Spleen (tissue), 11 donors: ENCODE measurements at regions not wholly inside any gene's neighbourhood (a gene's known extent, or its start where the extent isn't known, plus 50 kb on each side); places are given as distances from the start of the nearest gene placed in this dataset.
"Not testable (repeated sequence)": the region's sequence is repeated elsewhere in the genome, so short reads cannot be mapped to it uniquely, and the experiment has no call there.

ENCODE experiments used
- DNase-seq: peaks from one replicate; pipeline ENCODE4 v3.0.0-alpha.2; 2020
- H3K27ac ChIP-seq, 8 donors: fragments of 200-600 bp; sonication (generic) in 7 of 8; 1 replicate in 4 of 8; 2 replicates in 4 of 8; pipeline versions ENCODE4 v1.5.0 to v1.8.0; 2016 to 2021; ENCODE audit warnings: inconsistent platforms in 4 of 8, mild to moderate bottlenecking in 4 of 8, moderate library complexity in 1 of 8
- H3K27me3 ChIP-seq, 7 donors: fragments of 200-600 bp; sonication (generic) in 6 of 7; replicated peaks in 1 of 7; 1 replicate in 4 of 7; 2 replicates in 3 of 7; pipeline versions ENCODE4 v1.5.0 to v1.8.0; 2016 to 2021; ENCODE audit warnings: inconsistent platforms in 3 of 7, mild to moderate bottlenecking in 1 of 7
- H3K36me3 ChIP-seq, 6 donors: fragments of 200-600 bp; sonication (generic) in 5 of 6; 1 replicate in 4 of 6; 2 replicates in 2 of 6; pipeline versions ENCODE4 v1.5.0 to v1.8.0; 2016 to 2021; ENCODE audit warnings: inconsistent platforms in 2 of 6
- H3K4me1 ChIP-seq, 6 donors: fragments of 200-600 bp; sonication (generic) in 5 of 6; 1 replicate in 3 of 6; 2 replicates in 3 of 6; pipeline versions ENCODE4 v1.5.0 to v1.8.0; 2016 to 2021; ENCODE audit warnings: inconsistent platforms in 3 of 6
- H3K4me3 ChIP-seq, 8 donors: fragments of 200-600 bp; sonication (generic) in 7 of 8; 1 replicate in 4 of 8; 2 replicates in 4 of 8; pipeline versions ENCODE4 v1.5.0 to v1.8.0; 2016 to 2021; ENCODE audit warnings: inconsistent platforms in 4 of 8, mild to moderate bottlenecking in 4 of 8, moderate library complexity in 2 of 8
- H3K9me3 ChIP-seq, 8 donors: fragments of 200-600 bp; sonication (generic) in 7 of 8; 1 replicate in 4 of 8; 2 replicates in 4 of 8; pipeline versions ENCODE4 v1.5.0 to v1.8.0; 2016 to 2021; ENCODE audit warnings: inconsistent platforms in 4 of 8
- CTCF ChIP-seq, 11 experiments: fragments of 200-600 bp in 7 of 11; fragments of 450-650 bp in 4 of 11; sonication (generic) in 4 of 11; IDR thresholded peaks in 8 of 11; conservative IDR thresholded peaks in 3 of 11; 1 replicate in 7 of 11; 2 replicates in 4 of 11; pipeline versions ENCODE4 v1.4.0 to v1.8.0; 2016 to 2021; ENCODE audit warnings: antibody characterized with exemption in 11 of 11, inconsistent platforms in 4 of 11, mild to moderate bottlenecking in 1 of 11
- POLR2A ChIP-seq, 3 donors: fragments of 450-650 bp; IDR thresholded peaks; one replicate each; pipeline ENCODE4 v1.5.1; 2017; ENCODE audit warnings: antibody characterized with exemption in 3 of 3, mild to moderate bottlenecking in 1 of 3
- POLR2AphosphoS5 ChIP-seq, 3 donors: sonication (generic); formaldehyde crosslinking; IDR thresholded peaks; one replicate each; pipeline ENCODE4 v1.5.1; 2017; ENCODE audit warnings: antibody characterized with exemption in 3 of 3
- WGBS, 5 donors: extraction: QIAGEN DNeasy Blood & Tissue Kit in 3 of 5; methylation state at CpG; one replicate each; pipeline versions ENCODE4 v1.1.5 to v1.1.7; 2013 to 2018; 5-methylcytosine and 5-hydroxymethylcytosine counted together
- intact Hi-C: fragments of 100-400 bp; cut with DNase I; formaldehyde crosslinking; loops from one replicate; pipeline ENCODE4 v1.15.0; 2023; ENCODE audit warnings: low total_unique reads
- donor health status: healthy with polysubstance abuse.
- donor health status: DM: no; HTN: no; CAD: no; lungs with moderate emphysema.
- donor health status: DM: no; HTN: no; CAD: no.
- donor health status: Bipolar disorder and iron deficiency.
- donor health status: healthy.
- donor health status: DM: no; HTN: no; CAD: no.
- donor health status: DM: yes; HTN: yes; CAD: no.

- intact Hi-C loops: no loop called here
- peaks cover 0 to 6% (median 0%) of the 10 kb centered on the region in 8 donors for H3K9me3 ChIP-seq
- no peaks in the 10 kb centered on the region for H3K4me1 ChIP-seq
- H3K27me3 ChIP-seq: no peaks in the 10 kb centered on the region
- H3K27ac ChIP-seq: peak overlapping the region in 2 of 8 donors; percentile 6 to 36
- H3K4me3 ChIP-seq: no peak overlapping the region
- H3K36me3 ChIP-seq: no peaks in the 10 kb centered on the region
- WGBS, 5 donors: 51 to 69% (median 67%) methylated on average over 4 of the region's 4 CpGs
- TF ChIP-seq POLR2A (IDR thresholded peaks at IDR 0.05) (no peak), CTCF (IDR thresholded peaks at IDR 0.05 in 8 of 11, conservative IDR thresholded peaks at IDR 0.05 in 3 of 11) (no peak), POLR2AphosphoS5 (IDR thresholded peaks at IDR 0.05) (no peak)
- no peak for DNase-seq
Observed at GRCh38 chr3:161940621-161940965, 444.0 kb downstream of the OTOL1 start.

- TF ChIP-seq POLR2A (IDR thresholded peaks at IDR 0.05) (no peak), CTCF (IDR thresholded peaks at IDR 0.05 in 8 of 11, conservative IDR thresholded peaks at IDR 0.05 in 3 of 11) (no peak), POLR2AphosphoS5 (IDR thresholded peaks at IDR 0.05) (no peak)
- Histone ChIP-seq H3K4me1 (no peaks in the 10 kb centered on the region), H3K27ac (no peak overlapping the region), H3K27me3 (no peaks in the 10 kb centered on the region), H3K36me3 (no peaks in the 10 kb centered on the region), H3K4me3 (no peak overlapping the region), H3K9me3 (peaks cover 0 to 6% (median 0%) of the 10 kb centered on the region in 8 donors)
- DNase-seq: no peak
- intact Hi-C loops: no loop called here
- 36 to 72% (median 51%) methylated on average over 1 of the region's 1 CpG for WGBS, 5 donors
Observed at GRCh38 chr3:161941891-161942290, 445.3 kb downstream of the OTOL1 start.

GRCh38 chr3:161943801-161944345, 447.3 kb downstream of the OTOL1 start:
- intact Hi-C loops, H3K27me3 ChIP-seq, H3K4me3 ChIP-seq, H3K4me1 ChIP-seq, DNase-seq, H3K9me3 ChIP-seq, H3K27ac ChIP-seq, H3K36me3 ChIP-seq: not testable (repeated sequence)
- 82 to 92% (median 89%) methylated on average over 12 of the region's 12 CpGs for WGBS, 5 donors

- DNase-seq: no peak
- Histone ChIP-seq H3K27ac (no peak overlapping the region), H3K4me1 (no peaks in the 10 kb centered on the region), H3K27me3 (no peaks in the 10 kb centered on the region), H3K36me3 (no peaks in the 10 kb centered on the region), H3K9me3 (peaks cover 0 to 3% (median 0%) of the 10 kb centered on the region in 8 donors), H3K4me3 (no peak overlapping the region)
- intact Hi-C loops: no loop called here
- WGBS, 5 donors: 23 to 44% (median 29%) methylated on average over 3 of the region's 3 CpGs
- no peak for TF ChIP-seq POLR2AphosphoS5 (IDR thresholded peaks at IDR 0.05)
- no peak for TF ChIP-seq POLR2A (IDR thresholded peaks at IDR 0.05)
- no peak for TF ChIP-seq CTCF (IDR thresholded peaks at IDR 0.05 in 8 of 11, conservative IDR thresholded peaks at IDR 0.05 in 3 of 11)
Observed at GRCh38 chr3:161946443-161946960, 449.9 kb downstream of the OTOL1 start.
